GM18508 (cell line): ENCODE measurements at regions not wholly inside any gene's neighbourhood (a gene's known extent, or its start where the extent isn't known, plus 50 kb on each side); places are given as distances from the start of the nearest gene placed in this dataset.

Experiments used
- ATAC-seq: cut with Tn5 transposase; IDR thresholded peaks from one replicate; pipeline ENCODE4 v1.9.1; 2021; ENCODE audit warnings: moderate number of reproducible peaks; ENCODE audit not compliant: insufficient read depth, unreplicated experiment

DNA sequence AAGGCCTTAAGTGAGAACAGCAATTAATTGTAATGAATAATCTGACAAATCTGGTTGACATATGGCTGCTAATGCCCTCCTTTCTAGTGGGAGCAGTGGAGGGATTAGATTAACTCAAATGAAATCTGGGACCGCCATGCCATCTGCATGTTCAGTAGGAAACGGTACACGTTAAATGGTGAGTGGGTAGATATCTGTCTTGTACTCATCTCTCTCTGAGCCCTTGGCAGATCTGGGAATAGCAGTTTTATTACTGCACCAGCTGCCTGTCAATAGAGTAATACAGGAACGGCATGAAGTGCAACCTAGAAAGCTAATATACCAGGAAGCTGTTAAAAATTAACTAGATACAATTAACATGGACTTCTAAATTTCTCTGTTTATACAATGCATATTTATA, 258.8 kb downstream of the GPD2 start:
- ATAC-seq, result no peak

DNA sequence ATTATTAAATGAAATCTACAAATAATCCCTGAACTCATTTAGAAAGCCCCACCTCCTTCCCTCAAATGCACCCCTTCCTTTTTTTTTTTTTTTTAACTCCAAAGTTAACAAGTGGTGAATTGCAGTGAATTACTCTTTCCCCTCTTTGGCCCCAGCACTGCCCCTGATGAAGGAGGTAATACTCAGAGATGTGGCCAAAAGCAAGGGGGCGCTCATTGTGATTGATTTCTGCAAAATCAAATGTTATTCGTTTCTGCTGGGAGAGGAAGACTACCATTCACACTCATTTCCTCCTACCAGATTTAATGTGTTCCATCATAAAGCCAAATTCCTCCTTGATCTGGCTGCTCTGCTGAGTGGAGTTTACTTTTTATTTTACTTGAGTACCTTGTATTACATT, 259.4 kb downstream of the GPD2 start:
- ATAC-seq, result no peak

DNA sequence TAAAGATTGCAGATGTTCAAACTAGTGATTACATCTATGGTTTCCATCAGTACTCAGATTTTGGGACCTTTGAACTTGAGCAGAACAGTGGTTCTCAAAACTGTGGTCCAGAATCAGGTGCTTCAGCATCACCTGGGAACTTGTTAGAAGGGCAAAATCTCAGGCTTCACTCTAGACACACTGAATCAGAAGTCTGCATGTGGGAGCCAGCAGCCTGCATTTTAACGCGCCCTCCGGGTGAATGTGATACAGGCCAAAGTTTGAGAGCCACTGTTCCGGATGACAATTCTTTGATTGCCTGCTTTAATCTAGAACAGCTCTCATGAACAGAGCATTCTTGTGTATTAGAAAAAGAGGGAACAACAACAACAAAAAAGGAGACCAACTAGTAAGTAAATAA, 261.7 kb downstream of the GPD2 start:
- no peak for ATAC-seq

DNA sequence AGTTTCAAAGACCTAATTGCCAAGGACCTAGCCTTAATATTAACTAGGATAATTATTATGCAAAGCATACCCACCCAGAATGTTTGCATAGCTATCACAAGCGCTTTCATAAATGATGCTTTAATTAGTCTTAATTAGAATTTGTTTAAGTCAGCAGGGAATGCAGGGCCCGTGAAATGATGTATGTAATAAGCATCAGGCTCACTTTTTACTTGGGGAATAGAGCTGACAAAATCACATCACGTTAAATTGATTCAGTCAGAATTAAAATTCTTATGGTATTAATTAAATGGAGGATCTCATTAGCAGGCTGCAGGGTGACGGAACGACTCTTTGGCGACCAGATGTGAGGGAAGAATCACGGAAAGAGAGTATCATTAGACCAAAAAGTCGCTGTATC, 264.5 kb downstream of the GPD2 start:
- ATAC-seq, result no peak

DNA sequence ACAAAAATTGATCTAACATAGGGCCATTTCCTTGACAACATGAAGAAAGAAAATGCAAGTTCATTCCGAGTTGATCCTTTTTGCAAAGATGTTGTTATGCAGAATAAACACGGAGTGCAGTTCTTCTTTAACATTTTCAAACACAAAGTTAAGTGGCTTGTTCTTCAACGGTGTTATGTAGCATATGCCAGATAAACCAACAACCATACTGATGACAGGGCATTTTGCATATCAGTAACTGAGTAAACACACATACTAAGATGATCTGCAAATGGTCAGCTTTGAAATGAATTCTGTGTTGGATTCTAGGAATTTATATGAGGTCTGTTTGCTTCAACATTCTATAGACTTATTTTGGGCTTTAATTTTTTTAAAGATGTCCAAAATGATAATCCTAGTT, 266.4 kb downstream of the GPD2 start:
- ATAC-seq, result no peak

DNA sequence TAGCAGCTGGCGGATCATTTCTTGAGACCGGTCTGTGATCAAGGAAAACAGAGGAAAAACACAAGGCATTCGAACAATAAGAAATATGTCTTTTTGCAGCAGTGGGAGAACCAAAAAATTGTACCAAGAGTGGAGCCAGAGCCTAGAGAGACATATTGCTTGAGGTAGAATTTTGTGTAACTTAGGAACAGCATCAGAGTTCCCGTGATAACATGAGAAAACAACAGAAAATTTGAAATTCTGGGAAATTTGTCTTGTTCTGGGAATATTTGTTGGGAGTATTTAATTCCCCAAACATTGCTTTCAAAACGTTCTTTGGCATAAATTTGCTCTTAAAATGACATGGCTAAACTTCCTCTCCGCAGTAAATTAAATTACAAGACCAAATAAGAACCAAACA, 267.5 kb downstream of the GPD2 start:
- no peak for ATAC-seq

DNA sequence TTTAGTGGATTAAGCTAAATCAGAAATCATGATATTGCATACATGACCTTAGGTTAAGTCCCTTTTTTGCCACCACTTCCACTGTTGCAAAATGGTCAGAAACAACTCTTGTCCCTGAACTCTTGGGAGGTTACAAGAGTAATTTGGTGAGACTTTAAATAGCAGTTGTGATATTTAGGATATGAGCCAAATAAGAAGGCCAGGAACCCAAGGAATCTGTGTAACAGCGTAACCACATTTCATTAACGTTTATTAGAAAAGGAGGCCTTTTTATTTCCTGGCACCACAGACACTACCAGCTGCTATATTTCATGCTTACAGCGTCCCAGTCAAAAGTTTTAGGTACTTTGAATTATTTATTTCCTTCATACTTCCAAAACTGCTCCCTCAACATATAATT, 268.0 kb downstream of the GPD2 start:
- ATAC-seq, result no peak

DNA sequence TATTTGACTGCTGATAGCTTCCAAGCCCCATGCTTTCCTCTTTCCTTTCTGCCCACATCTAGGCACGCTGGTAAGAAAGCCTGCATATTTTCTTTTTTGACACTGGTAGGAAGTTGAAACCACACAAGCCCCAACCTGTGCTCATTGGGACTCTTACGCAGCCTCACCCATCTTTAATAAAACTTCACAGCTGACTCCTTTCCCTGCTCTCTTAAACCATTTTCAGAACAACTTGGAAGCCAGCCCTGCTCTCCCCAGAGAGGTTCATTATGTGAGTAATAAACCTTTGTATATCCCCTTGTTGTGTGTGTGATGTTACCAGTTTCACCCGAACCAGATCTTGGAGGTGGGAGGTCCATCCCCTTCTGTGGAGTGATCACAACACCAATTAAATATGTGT, 268.4 kb downstream of the GPD2 start:
- no peak for ATAC-seq

DNA sequence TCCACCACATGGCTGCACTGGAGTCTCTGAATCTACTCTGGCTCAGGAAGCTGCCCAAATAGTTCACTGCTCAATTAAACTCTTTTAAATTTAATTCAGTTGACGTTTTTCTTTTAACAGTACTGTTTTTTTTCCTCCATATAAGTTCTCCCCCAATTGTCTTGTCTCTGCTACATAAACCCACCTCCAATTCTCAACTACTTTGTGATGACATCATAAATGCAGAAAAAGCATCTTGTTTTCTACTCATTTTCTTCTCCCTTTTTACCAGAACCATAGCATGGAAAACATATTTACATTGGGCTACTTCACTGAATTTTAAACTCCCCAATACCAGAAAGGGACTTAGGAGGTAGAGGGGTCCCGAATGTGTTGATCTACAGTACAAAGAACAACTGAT, 270.4 kb downstream of the GPD2 start:
- ATAC-seq, result no peak

DNA sequence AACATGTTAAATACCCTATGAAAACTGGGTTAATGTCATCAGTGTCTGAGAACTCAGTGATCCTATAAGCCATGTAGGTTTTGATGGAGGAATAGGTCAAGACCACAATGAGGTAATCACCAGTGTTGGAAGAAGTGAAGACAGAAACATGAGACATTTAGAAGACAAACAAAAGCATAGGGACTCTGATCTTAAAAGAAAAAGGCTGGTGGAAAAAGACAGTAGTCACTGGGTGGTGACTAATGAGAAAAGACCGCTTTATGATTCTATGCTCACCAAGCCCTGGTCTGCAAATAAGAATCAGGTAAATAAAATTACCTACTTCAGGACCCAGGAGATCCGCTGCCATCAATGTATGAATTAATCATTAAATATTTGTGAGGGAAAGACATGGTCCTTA, 271.9 kb downstream of the GPD2 start:
- no peak for ATAC-seq

DNA sequence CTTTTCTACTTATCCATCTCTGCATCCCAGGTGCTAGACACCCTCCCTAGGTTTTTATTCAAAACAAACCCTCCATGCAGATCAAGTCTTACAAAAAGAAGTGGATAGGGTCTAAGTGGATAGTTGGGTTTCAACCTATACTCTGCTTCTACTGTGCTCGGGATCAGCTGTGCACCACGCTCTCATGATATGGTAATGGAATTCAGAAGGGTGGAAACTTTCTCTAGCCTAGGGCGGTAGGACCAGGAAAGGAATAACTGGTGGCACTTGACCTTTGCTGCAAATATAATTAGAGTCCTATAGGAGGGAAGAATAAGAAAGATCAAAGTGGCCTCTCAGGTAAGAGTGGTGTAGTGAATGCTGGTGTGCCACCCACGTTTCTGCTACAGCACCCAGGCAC, 272.9 kb downstream of the GPD2 start:
- ATAC-seq, result no peak

DNA sequence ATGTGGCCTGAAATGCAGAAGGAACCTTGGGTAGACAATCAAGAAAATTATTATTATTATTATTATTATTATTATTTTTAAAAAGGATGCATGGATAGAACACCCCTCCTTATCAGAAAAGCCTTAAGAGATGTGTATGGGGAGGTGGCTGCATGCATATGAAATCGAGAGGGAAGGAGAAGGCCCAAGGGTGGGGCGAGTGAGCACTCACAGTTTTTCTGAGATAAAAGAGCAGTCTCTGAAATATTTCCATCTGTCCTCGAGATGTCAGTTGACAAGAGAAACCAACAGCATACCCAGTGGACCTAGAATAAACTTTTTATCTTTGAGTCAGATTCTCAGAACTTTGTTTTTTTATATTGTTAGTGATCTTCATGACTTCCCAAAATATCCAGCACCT, 282.9 kb downstream of the GPD2 start:
- no peak for ATAC-seq

DNA sequence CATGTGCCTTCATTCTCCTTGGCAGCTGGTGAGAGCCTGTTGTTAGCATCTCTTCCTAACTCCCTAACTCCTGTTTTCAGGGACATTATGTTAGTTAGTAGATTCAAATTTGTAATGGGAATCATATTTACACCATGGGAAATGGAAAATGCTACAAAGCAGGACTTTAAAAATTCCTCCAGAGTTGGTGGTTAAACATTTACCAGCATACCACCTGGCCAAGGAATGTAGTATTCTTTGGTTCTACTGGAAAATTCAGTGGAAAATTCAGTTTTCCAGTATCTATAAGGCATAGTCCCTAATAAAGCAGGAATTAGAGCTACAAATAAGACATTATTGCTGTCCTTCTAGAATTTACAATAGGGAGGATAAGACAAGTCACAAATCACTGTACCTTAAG, 291.7 kb downstream of the GPD2 start:
- no peak for ATAC-seq

DNA sequence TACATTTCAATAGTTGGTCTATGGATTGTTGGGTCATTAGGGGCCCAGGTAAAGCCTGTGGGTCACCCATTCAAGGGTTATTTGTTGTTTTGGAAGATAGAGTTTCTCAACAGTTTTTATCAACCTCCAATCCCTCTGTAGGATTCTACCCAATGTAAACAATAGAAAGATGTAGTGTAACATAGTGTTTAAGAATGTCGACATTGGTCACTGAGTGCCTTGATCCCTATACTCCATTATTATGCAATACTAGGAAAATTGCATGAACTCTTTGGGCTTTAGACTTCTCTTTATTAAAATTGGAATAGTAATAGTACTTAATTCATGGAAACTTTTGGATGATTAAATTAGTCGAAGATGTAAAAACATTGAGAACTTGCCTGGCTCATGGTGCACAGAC, 292.1 kb downstream of the GPD2 start:
- ATAC-seq, result no peak

DNA sequence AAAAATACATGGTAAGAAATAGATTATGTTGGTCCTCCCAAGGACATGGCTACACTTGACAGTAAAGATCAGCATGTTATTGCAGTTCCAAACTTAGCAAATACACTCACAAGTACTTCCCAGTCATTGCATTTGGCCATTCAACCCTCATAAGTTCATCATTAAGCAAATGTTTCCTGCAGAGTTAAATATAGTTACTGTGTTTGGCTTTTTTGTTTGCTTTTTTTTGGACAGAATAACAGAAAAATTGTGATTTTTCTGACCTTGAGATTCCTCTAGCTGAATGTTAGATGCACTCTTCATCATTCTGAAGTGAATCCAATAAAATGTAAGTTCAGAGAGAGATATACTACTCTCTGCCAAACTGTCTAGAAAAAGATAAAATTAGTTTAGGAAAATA, 295.3 kb downstream of the GPD2 start:
- no peak for ATAC-seq

DNA sequence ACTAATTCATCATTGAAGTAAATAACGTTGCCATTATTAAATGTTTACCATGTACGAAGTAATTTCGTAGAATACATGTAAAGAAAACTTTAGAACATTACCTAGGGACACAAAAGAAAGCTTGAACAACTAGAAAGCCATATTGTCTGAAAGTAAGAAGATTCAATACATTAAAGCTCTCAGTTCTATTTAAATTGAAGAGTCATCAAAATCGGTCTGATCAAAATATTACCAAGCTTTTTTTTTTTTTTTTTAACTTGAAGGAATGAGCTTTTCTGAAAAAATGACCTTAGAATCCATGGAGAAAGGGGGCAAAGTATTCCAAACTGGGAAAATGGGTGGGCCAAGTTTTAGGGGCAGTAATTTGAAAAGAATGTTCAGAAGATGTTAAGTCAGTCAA, 300.8 kb downstream of the GPD2 start:
- ATAC-seq, result no peak

DNA sequence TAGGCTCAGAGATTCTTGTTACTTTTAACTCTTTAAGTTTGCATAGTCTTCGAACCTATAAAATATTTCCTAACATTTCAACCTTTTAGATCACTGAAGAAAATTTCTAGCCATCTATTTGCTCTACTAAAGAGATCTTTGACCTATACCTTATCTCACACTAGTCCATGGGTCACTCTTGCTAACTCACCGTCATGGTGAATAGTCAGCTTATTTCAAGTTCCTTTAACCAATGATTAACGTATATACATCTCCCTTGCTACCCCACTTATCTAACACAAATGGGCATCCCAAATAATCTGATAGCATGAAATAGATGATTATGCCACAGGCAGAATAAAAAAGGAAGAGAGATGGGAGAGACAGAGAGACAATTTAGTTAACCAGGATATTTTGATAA, 303.1 kb downstream of the GPD2 start:
- no peak for ATAC-seq

DNA sequence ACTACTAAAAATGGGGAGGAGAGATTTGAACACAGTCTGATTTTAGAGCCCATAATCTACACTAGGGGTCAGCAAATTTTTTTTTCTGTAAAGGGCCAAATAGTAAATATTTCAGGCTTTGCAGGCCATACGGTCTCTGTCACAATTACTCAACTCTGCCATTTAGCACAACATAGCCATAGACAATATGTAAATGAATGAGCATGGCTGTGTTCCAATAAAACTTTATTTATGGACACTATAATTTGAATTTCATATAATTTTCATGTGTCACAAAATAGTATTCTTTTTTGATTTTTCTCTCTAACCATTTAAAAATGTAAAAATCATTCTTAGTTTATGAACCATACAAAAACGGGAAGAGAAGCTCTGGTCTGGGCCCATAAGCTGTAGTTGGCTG, 309.4 kb downstream of the GPD2 start:
- ATAC-seq, result no peak

DNA sequence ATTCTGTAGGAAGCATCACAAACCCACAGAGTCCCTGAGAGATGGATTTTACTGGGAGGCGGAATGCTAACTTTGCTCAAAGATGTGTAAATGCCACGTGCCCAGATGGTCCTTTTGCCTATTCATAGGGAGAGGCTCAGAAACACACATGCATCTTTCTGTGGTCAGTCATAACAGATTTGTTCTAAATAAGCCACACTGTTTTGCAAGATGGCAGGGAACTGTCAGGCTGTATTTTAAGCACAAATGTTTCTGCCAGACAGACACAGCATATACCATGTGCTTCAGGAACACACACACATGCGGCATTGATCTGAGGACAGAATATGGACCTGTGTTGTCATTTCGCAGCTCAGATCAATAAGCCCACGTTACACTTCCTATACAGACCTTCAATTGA, 312.0 kb downstream of the GPD2 start:
- no peak for ATAC-seq

DNA sequence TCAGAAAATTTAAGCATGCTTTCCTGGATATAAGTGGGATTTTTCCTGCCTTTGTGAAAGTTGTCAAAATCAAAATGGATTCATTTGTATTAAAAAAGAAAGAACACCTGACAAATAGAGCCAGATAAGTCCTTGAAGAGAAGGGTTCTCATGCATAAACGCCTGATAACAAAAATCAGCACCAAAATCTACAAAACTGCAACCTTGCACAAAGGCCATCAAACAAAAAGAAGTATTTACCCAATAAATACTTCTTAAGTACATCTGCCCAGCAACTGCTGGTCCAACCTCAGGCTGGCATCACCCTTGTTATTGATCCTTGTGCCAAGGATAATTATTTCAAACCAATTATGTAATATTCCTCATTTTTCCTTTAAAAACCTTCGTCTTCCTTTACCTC, 315.9 kb downstream of the GPD2 start:
- no peak for ATAC-seq

DNA sequence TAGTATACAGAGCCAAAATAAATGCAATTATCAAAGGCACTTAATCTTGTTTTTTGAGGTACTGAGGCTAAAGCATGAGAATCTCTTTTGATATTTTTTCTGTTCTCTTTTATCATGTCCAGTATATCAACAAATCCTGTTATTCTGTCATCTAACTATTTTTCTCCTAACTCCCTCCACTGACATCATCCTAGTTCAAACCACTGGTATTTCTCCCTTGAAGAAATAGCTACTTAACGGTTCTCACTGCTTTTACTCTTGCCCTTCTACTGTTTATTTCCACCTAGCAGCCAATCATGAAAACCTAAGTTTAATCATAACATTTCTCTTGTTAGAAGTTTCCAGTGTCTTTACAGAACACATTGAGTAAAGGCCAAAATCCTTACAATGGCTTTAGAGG, 317.6 kb downstream of the GPD2 start:
- no peak for ATAC-seq

DNA sequence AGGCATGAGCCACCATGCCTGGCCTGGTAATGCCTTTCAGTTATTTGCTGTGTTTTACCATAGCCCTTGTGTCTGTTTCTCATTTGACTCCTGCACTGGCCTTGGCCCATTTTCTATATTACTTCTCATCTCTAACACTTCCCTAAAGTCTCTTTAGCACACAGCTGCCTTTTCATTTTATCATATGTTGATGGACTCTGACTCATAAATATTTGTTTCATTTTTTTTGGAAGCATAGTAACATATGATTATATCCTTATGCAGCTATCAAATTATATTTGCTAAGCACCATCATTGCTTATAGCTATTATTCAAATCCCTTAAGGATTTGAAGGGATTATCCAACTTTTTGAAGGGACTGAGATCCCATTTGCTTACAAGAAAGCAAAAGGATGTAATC, 320.3 kb downstream of the GPD2 start:
- ATAC-seq, result no peak

DNA sequence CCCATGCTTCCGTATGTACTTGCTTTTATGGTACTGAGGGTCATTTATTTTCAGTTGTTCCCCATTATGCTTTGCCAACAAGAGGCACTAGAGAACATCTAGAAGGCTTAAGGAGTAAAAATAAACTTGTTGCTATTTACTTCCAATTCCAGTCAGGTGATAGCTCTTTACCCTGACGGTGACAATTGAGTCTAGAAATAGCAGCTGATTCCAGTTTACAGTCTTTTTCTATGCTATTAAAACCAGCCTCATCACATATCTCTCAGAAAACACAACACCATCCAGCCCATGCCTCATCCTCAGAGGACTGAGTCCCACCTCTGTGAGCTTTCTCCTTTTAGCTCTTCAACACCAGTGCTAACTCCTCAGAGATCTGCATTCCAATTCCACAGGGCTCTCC, 327.0 kb downstream of the GPD2 start:
- no peak for ATAC-seq

DNA sequence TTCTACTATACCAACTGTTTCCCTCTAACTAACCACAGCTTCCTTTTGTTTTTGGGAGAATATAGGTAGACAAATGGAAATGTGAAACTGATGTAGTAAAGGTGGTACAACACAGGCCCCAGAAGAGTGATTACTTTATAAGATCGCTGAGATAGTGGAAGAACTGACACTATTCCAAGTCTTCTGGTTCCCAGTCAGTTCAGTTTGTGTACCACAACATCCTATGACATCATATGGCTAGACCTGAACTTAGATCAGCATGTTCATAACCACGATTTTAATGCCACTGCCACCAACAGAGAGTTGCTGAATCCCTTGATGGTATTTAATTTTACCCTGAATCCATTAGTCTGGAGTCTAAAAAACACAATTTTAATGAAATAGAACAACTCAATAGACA, 328.9 kb downstream of the GPD2 start:
- no peak for ATAC-seq
